ENCODE measurements at regions not wholly inside any gene's neighbourhood (a gene's known extent, or its start where the extent isn't known, plus 50 kb on each side); places are given as distances from the start of the nearest gene placed in this dataset.

GRCh38 chr10:123952099-123952498 lies 60.5 kb upstream of the CPXM2 start:
- no peak for DNase-seq (ENCODE audit: low read depth)

GRCh38 chr10:123948030-123948823 lies 56.6 kb upstream of the CPXM2 start:
- no peak for DNase-seq (ENCODE audit: low read depth)

- peak; percentile 55 for DNase-seq (ENCODE audit: low read depth)
Measured at GRCh38 chr10:123945325-123945920, 53.8 kb upstream of the CPXM2 start.

GRCh38 chr10:123944661-123945060 lies 53.1 kb upstream of the CPXM2 start:
- DNase-seq (ENCODE audit: low read depth), result no peak

- no peak for DNase-seq (ENCODE audit: low read depth)
Measured at GRCh38 chr10:123943307-123943706, 51.7 kb upstream of the CPXM2 start.

GRCh38 chr10:123942114-123942861 lies 50.7 kb upstream of the CPXM2 start:
- DNase-seq (ENCODE audit: low read depth), result no peak
